ENCODE measurements at regions not wholly inside any gene's neighbourhood (a gene's known extent, or its start where the extent isn't known, plus 50 kb on each side); places are given as distances from the start of the nearest gene placed in this dataset.

GRCh38 chr22:48600681-48601080 is 1227.0 kb downstream of the BRD1 start:
- WGBS, 3 donors, result 94 to 97% (median 95%) methylated on average over 27 of the region's 27 CpGs
- Histone ChIP-seq H3K36me3 (no peaks in the 10 kb centered on the region), H3K9me3 (no peaks in the 10 kb centered on the region), H3K4me1 (ENCODE audit: insufficient read depth) (peaks cover under 1% of the 10 kb centered on the region), H3K27ac (no peak overlapping the region), H3K27me3 (no peaks in the 10 kb centered on the region), H3K4me3 (no peak overlapping the region)
- TF ChIP-seq POLR2A (IDR thresholded peaks at IDR 0.05), result no peak
- TF ChIP-seq EP300 (IDR thresholded peaks at IDR 0.05), result no peak
- TF ChIP-seq CTCF (IDR thresholded peaks at IDR 0.05), result no peak
- DNase-seq, result no peak
- intact Hi-C loops (cut with DNase I), result no loop called here

GRCh38 chr22:48600171-48600570 is 1227.5 kb downstream of the BRD1 start:
- H3K36me3 ChIP-seq, result no peaks in the 10 kb centered on the region
- no peak for TF ChIP-seq EP300 (IDR thresholded peaks at IDR 0.05)
- TF ChIP-seq POLR2A (IDR thresholded peaks at IDR 0.05), result no peak
- TF ChIP-seq CTCF (IDR thresholded peaks at IDR 0.05), result no peak
- no peaks in the 10 kb centered on the region for H3K9me3 ChIP-seq
- H3K27me3 ChIP-seq, result no peaks in the 10 kb centered on the region
- 92 to 95% (median 93%) methylated on average over 17 of the region's 17 CpGs for WGBS, 3 donors
- intact Hi-C loops (cut with DNase I), result no loop called here
- no peak overlapping the region for H3K4me3 ChIP-seq
- no peaks in the 10 kb centered on the region for H3K4me1 ChIP-seq (ENCODE audit: insufficient read depth)
- no peak overlapping the region for H3K27ac ChIP-seq
- no peak for DNase-seq

- TF ChIP-seq POLR2A (IDR thresholded peaks at IDR 0.05) (no peak), CTCF (IDR thresholded peaks at IDR 0.05) (no peak), EP300 (IDR thresholded peaks at IDR 0.05) (no peak)
- 79 to 95% (median 83%) methylated on average over 7 to 10 of the region's 10 CpGs for WGBS, 3 donors
- H3K4me3 ChIP-seq, result no peak overlapping the region
These were observed 1228.3 kb downstream of the BRD1 start for GRCh38 chr22:48599346-48599745.

GRCh38 chr22:48596111-48596850 is 1231.4 kb downstream of the BRD1 start:
- DNase-seq, result no peak

More at GRCh38 chr22:48599346-48599745, 1228.3 kb downstream of the BRD1 start:
- H3K36me3 ChIP-seq, result no peaks in the 10 kb centered on the region
- no peak for DNase-seq
- no peaks in the 10 kb centered on the region for H3K27me3 ChIP-seq
- no peaks in the 10 kb centered on the region for H3K4me1 ChIP-seq (ENCODE audit: insufficient read depth)
- intact Hi-C loops (cut with DNase I), result no loop called here
- H3K27ac ChIP-seq, result no peak overlapping the region
- H3K9me3 ChIP-seq, result no peaks in the 10 kb centered on the region

More at GRCh38 chr22:48596111-48596850, 1231.4 kb downstream of the BRD1 start:
- 72 to 83% (median 78%) methylated on average over 24 of the region's 24 CpGs for WGBS, 3 donors
- H3K4me3 ChIP-seq, result no peak overlapping the region
- intact Hi-C loops (cut with DNase I), result no loop called here
- H3K9me3 ChIP-seq, result no peaks in the 10 kb centered on the region
- no peaks in the 10 kb centered on the region for H3K27me3 ChIP-seq
- H3K4me1 ChIP-seq (ENCODE audit: insufficient read depth), result no peaks in the 10 kb centered on the region
- H3K36me3 ChIP-seq, result no peaks in the 10 kb centered on the region
- TF ChIP-seq POLR2A (IDR thresholded peaks at IDR 0.05) (no peak), CTCF (IDR thresholded peaks at IDR 0.05) (no peak), EP300 (IDR thresholded peaks at IDR 0.05) (no peak)
- H3K27ac ChIP-seq, result no peak overlapping the region
